ENCODE measurements at regions not wholly inside any gene's neighbourhood (a gene's known extent, or its start where the extent isn't known, plus 50 kb on each side); places are given as distances from the start of the nearest gene placed in this dataset.

GRCh38 chr9:89869793-89870580 lies 265.2 kb downstream of the GADD45G start:
- DNase-seq = no peak

- no peak for DNase-seq
These were observed 267.1 kb downstream of the GADD45G start for GRCh38 chr9:89871871-89872331.

- DNase-seq = no peak
These were observed 267.7 kb downstream of the GADD45G start for GRCh38 chr9:89872426-89872912.

GRCh38 chr9:89872913-89873707 lies 268.3 kb downstream of the GADD45G start:
- no peak for DNase-seq

- no peak for DNase-seq
These were observed 269.0 kb downstream of the GADD45G start for GRCh38 chr9:89873801-89874200.

GRCh38 chr9:89874351-89875321 lies 269.8 kb downstream of the GADD45G start:
- no peak for DNase-seq

GRCh38 chr9:89877051-89878002 lies 272.5 kb downstream of the GADD45G start:
- DNase-seq = no peak

- DNase-seq = no peak
These were observed 273.2 kb downstream of the GADD45G start for GRCh38 chr9:89878003-89878411.

GRCh38 chr9:89878687-89879086 lies 273.9 kb downstream of the GADD45G start:
- DNase-seq = no peak

GRCh38 chr9:89879276-89879675 lies 274.5 kb downstream of the GADD45G start:
- DNase-seq = no peak

- no peak for DNase-seq
These were observed 274.9 kb downstream of the GADD45G start for GRCh38 chr9:89879701-89880100.

GRCh38 chr9:89880161-89880560 lies 275.3 kb downstream of the GADD45G start:
- no peak for DNase-seq

- no peak for DNase-seq
These were observed 275.9 kb downstream of the GADD45G start for GRCh38 chr9:89880721-89881120.

GRCh38 chr9:89881431-89881830 lies 276.6 kb downstream of the GADD45G start:
- DNase-seq = no peak

- no peak for DNase-seq
These were observed 278.1 kb downstream of the GADD45G start for GRCh38 chr9:89882930-89883361.

GRCh38 chr9:89883401-89884341 lies 278.9 kb downstream of the GADD45G start:
- DNase-seq = no peak

- no peak for DNase-seq
These were observed 279.7 kb downstream of the GADD45G start for GRCh38 chr9:89884356-89885083.

- no peak for DNase-seq
These were observed 280.3 kb downstream of the GADD45G start for GRCh38 chr9:89885156-89885555.

- DNase-seq = no peak
These were observed 281.5 kb downstream of the GADD45G start for GRCh38 chr9:89886281-89886700.

Data from CD4-positive, alpha-beta T cell treated with Interferon gamma for 1 hour (primary cell).